ENCODE measurements at regions not wholly inside any gene's neighbourhood (a gene's known extent, or its start where the extent isn't known, plus 50 kb on each side); places are given as distances from the start of the nearest gene placed in this dataset.

GRCh38 chr9:94159069-94159939, 75.0 kb downstream of the PTPDC1 start:
- no peak for TF ChIP-seq RAD21 (IDR thresholded peaks at IDR 0.05; ENCODE audit: low read depth)
- no peak for TF ChIP-seq NFIC (IDR thresholded peaks at IDR 0.05)
- TF ChIP-seq TAF1 (IDR thresholded peaks at IDR 0.05; ENCODE audit: low read depth): no peak
- TF ChIP-seq TCF12 (IDR thresholded peaks at IDR 0.05; ENCODE audit: low read depth): no peak
- no peak for TF ChIP-seq CEBPB (IDR thresholded peaks at IDR 0.05)
- no peak for TF ChIP-seq CREB1 (IDR thresholded peaks at IDR 0.05; ENCODE audit: low read depth)
- no peak for TF ChIP-seq USF1 (IDR thresholded peaks at IDR 0.05)
- TF ChIP-seq EGR1 (IDR thresholded peaks at IDR 0.05): no peak
- TF ChIP-seq ZBTB7A (IDR thresholded peaks at IDR 0.05; ENCODE audit: low read depth): no peak
- TF ChIP-seq REST (IDR thresholded peaks at IDR 0.05; ENCODE audit: low read depth): no peak
- no peak for TF ChIP-seq TEAD4 (IDR thresholded peaks at IDR 0.05)
- TF ChIP-seq EP300 (IDR thresholded peaks at IDR 0.05; ENCODE audit: borderline replicate concordance): no peak
- no peak for TF ChIP-seq YY1 (IDR thresholded peaks at IDR 0.05; ENCODE audit: low read depth)
- no peak for TF ChIP-seq MAX (IDR thresholded peaks at IDR 0.05)

- TF ChIP-seq CREB1 (IDR thresholded peaks at IDR 0.05; ENCODE audit: low read depth): no peak
- 0 out of 2 replicates have a peak, but pooled peaks have one; percentile 4 for TF ChIP-seq RAD21 (IDR thresholded peaks at IDR 0.05; ENCODE audit: low read depth)
These were observed 76.6 kb downstream of the PTPDC1 start for GRCh38 chr9:94160594-94161501.

GRCh38 chr9:94161673-94162072, 77.4 kb downstream of the PTPDC1 start:
- no peak for TF ChIP-seq RAD21 (IDR thresholded peaks at IDR 0.05; ENCODE audit: low read depth)
- no peak for TF ChIP-seq FOXM1 (IDR thresholded peaks at IDR 0.05; ENCODE audit: borderline replicate concordance, low read depth)
- no peak for TF ChIP-seq CREB1 (IDR thresholded peaks at IDR 0.05; ENCODE audit: low read depth)
- no peak for TF ChIP-seq EGR1 (IDR thresholded peaks at IDR 0.05)
- no peak for TF ChIP-seq TAF1 (IDR thresholded peaks at IDR 0.05; ENCODE audit: low read depth)
- TF ChIP-seq REST (IDR thresholded peaks at IDR 0.05; ENCODE audit: low read depth): no peak
- no peak for TF ChIP-seq TEAD4 (IDR thresholded peaks at IDR 0.05)
- no peak for TF ChIP-seq TCF12 (IDR thresholded peaks at IDR 0.05; ENCODE audit: low read depth)

GRCh38 chr9:94164806-94165549, 80.7 kb downstream of the PTPDC1 start:
- no peak for TF ChIP-seq EP300 (IDR thresholded peaks at IDR 0.05; ENCODE audit: borderline replicate concordance)
- no peak for TF ChIP-seq EGR1 (IDR thresholded peaks at IDR 0.05)
- TF ChIP-seq MAX (IDR thresholded peaks at IDR 0.05): no peak
- TF ChIP-seq YY1 (IDR thresholded peaks at IDR 0.05; ENCODE audit: low read depth): no peak
- no peak for TF ChIP-seq FOXM1 (IDR thresholded peaks at IDR 0.05; ENCODE audit: borderline replicate concordance, low read depth)
- no peak for TF ChIP-seq NFIC (IDR thresholded peaks at IDR 0.05)
- no peak for TF ChIP-seq CREB1 (IDR thresholded peaks at IDR 0.05; ENCODE audit: low read depth)
- TF ChIP-seq USF1 (IDR thresholded peaks at IDR 0.05): no peak
- TF ChIP-seq ZBTB7A (IDR thresholded peaks at IDR 0.05; ENCODE audit: low read depth): no peak
- TF ChIP-seq TEAD4 (IDR thresholded peaks at IDR 0.05): no peak
- TF ChIP-seq TAF1 (IDR thresholded peaks at IDR 0.05; ENCODE audit: low read depth): no peak
- no peak for TF ChIP-seq REST (IDR thresholded peaks at IDR 0.05; ENCODE audit: low read depth)
- TF ChIP-seq CEBPB (IDR thresholded peaks at IDR 0.05): no peak
- TF ChIP-seq TCF12 (IDR thresholded peaks at IDR 0.05; ENCODE audit: low read depth): no peak
- no peak for TF ChIP-seq RAD21 (IDR thresholded peaks at IDR 0.05; ENCODE audit: low read depth)

All from Ishikawa (cell line).